ENCODE measurements at regions not wholly inside any gene's neighbourhood (a gene's known extent, or its start where the extent isn't known, plus 50 kb on each side); places are given as distances from the start of the nearest gene placed in this dataset.

GRCh38 chr21:25025596-25025995 lies 581.7 kb downstream of the MRPL39 start:
- no peak for TF ChIP-seq SPI1 (IDR thresholded peaks at IDR 0.05; ENCODE audit: low read depth, low read length)
- TF ChIP-seq POLR2A (IDR thresholded peaks at IDR 0.05; ENCODE audit: low read depth, low read length): no peak
